Epithelial cell of esophagus (primary cell): ENCODE measurements at regions not wholly inside any gene's neighbourhood (a gene's known extent, or its start where the extent isn't known, plus 50 kb on each side); places are given as distances from the start of the nearest gene placed in this dataset.
"Not testable (repeated sequence)": the region's sequence is repeated elsewhere in the genome, so short reads cannot be mapped to it uniquely, and the experiment has no call there.

Experiments used
- DNase-seq: peaks from one replicate; pipeline ENCODE4 v3.0.0; 2010; ENCODE audit warnings: low read depth
- H3K4me3 ChIP-seq: 2 replicates; pipeline ENCODE4 v1.5.1; 2011; ENCODE audit warnings: mild to moderate bottlenecking, low read length, control low read depth
- TF ChIP-seq, protein P1 (sequence below): IDR thresholded peaks from 2 replicates; pipeline ENCODE4 v1.5.1; 2011; ENCODE audit warnings: low read depth, mild to moderate bottlenecking, low read length, control low read depth, inconsistent platforms; ENCODE audit not compliant: insufficient read depth; ENCODE audit errors: missing control alignments

DNA sequence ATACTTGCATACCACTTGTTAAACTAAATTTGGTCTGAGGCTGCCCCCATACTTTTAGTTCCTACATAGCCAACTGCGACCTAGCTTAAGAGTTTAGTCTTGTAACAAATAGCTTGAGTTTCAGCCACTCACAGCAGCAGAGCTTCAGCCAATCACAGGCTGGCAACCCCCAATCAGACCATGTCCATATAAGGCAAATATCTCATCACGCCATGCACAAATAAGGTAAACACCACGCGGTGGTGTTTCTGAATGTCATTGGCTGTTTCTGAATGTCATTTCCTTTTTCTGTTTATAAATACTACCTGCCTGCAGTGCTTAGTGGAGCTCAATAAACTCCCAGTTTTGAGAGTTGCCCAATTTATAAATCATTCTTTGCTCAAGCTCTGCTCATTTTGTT is 143.1 kb upstream of the MAD2L1 start:
- H3K4me3 ChIP-seq: no peak overlapping the region
- DNase-seq: no peak
- TF ChIP-seq, protein P1, sequence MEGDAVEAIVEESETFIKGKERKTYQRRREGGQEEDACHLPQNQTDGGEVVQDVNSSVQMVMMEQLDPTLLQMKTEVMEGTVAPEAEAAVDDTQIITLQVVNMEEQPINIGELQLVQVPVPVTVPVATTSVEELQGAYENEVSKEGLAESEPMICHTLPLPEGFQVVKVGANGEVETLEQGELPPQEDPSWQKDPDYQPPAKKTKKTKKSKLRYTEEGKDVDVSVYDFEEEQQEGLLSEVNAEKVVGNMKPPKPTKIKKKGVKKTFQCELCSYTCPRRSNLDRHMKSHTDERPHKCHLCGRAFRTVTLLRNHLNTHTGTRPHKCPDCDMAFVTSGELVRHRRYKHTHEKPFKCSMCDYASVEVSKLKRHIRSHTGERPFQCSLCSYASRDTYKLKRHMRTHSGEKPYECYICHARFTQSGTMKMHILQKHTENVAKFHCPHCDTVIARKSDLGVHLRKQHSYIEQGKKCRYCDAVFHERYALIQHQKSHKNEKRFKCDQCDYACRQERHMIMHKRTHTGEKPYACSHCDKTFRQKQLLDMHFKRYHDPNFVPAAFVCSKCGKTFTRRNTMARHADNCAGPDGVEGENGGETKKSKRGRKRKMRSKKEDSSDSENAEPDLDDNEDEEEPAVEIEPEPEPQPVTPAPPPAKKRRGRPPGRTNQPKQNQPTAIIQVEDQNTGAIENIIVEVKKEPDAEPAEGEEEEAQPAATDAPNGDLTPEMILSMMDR: no peak

- no peak overlapping the region for H3K4me3 ChIP-seq
- no peak for DNase-seq
- TF ChIP-seq, protein P1: no peak
These were observed 140.4 kb upstream of the MAD2L1 start for GRCh38 chr4:120207021-120207420.

DNA sequence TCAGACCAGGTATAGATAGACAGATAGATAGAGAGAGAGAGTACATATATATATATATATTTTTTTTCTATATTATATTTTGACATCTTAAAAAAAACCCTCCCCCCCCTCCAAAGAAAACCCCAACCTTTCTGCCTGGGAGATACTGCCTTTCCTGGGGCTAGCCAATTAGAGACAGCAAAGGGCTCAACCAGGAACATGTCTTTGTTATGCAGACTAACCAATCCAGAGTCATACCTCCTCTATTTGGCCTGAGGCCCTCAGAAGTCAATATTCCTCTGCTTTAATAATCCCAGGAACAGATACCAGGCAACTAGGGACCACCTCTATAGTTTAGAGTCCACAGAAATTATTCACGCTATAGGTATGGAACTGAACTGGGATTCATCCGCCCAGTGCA is 135.6 kb upstream of the MAD2L1 start:
- DNase-seq: no peak
- H3K4me3 ChIP-seq: no peak overlapping the region
- TF ChIP-seq, protein P1: no peak

DNA sequence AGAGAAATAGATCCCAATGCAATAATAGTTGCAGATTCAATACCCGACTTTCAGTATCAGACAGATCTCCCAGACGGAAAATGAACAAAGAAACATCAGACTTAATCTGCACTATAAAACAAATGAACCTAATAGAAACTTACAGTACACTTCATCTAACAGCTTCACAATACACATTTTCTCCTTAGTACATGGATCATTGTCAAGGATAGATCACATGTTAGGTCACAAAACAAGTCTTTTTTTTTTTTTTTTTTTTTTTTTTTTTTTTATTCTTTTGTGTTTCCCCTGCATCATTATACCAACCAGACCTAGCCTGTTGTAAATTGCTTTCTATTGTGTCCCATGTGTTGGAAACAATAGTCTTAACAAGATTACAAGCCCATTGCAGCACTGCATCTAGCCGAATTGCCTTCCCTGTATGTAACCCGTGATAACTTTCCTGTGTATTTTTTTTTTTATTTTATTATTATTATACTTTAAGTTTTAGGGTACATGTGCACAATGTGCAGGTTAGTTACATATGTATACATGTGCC is 134.0 kb upstream of the MAD2L1 start:
- H3K4me3 ChIP-seq, DNase-seq: not testable (repeated sequence)

- TF ChIP-seq, protein P1: no peak
- peak; percentile 27 for DNase-seq
- H3K4me3 ChIP-seq: no peak overlapping the region
These were observed 131.8 kb upstream of the MAD2L1 start for GRCh38 chr4:120198411-120198810.

DNA sequence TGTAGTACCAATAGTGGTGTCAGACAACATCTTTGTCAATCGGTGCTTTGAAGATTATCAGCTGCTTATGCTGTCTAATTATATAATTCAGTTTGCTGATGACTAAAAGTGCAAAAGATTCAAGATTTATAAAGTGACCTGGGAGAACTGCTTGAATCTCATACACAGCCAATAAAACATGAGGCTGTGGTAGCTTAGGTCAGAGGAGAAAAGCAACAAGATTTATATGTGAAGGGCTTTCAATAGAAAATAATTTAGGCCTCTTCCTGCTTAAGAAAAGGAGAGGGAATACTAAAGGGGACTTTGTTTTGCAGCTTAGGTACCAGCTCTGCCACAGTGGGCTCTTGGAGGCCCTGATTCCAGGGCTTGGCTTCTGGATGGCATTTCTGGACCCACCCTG is 111.0 kb upstream of the MAD2L1 start:
- TF ChIP-seq, protein P1: no peak
- no peak for DNase-seq

DNA sequence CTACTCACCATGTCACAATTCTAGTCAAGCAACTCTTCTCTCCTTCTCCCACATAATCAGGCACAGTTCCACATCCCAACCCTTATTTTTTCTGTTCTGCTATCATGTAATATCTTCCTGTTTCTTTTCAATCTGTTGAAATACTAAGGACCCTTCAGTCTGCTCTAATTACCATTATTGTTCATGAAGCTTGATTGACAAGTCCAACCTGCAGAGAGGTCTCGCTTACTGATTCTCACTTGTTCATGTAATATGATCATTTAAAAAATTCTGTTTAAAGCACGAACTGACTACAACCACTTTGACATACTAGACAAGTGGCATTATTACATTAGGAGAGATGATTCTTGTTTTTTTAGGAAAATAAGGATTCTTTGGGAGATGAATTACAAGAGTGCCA is 108.6 kb upstream of the MAD2L1 start:
- DNase-seq: no peak
- no peak overlapping the region for H3K4me3 ChIP-seq
- TF ChIP-seq, protein P1: no peak

More for the DNA sequence above, 111.0 kb upstream of the MAD2L1 start:
- H3K4me3 ChIP-seq: no peak overlapping the region
